ENCODE measurements at regions not wholly inside any gene's neighbourhood (a gene's known extent, or its start where the extent isn't known, plus 50 kb on each side); places are given as distances from the start of the nearest gene placed in this dataset.
"Not testable (repeated sequence)": the region's sequence is repeated elsewhere in the genome, so short reads cannot be mapped to it uniquely, and the experiment has no call there.

DNA sequence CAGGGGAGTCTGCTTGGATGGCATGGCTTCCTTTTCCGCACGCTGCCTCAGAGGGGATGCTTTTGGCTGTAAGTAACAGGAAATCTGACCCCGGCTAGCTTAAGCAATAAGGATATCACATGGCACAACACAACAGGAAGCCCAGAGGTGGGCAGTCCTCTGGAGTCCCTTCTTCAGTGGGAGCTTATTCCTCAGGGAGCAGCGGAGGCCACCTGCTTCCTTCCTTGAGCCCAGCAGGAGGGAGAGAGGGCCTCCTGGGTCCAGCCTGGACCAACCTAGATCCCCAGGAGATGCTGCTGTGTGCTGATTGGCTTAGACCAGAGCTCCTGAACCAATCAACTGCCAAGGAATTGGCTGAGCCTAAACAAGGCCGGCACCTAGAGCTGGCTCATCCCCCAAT is 66.3 kb downstream of the C9orf50 start:
- Histone ChIP-seq H3K79me2 (ENCODE audit: insufficient read depth, low read depth) (no peaks in the 10 kb centered on the region), H3K27me3 (ENCODE audit: insufficient read depth, low read depth) (no peaks in the 10 kb centered on the region), H3K9ac (no peak overlapping the region), H3K4me1 (ENCODE audit: low read depth, poor library complexity, severe bottlenecking) (no peaks in the 10 kb centered on the region), H3K36me3 (ENCODE audit: insufficient read depth) (no peaks in the 10 kb centered on the region), H3K4me2 (no peak overlapping the region), H3K4me3 (IDR thresholded peaks at IDR 0.05; ENCODE audit: insufficient read depth, low read depth, low read length) (no peak overlapping the region), H2AFZ (ENCODE audit: low read depth) (no peak overlapping the region), H3K27ac (no peak overlapping the region), H4K20me1 (ENCODE audit: insufficient read depth) (no peaks in the 10 kb centered on the region)
- TF ChIP-seq, protein P1, sequence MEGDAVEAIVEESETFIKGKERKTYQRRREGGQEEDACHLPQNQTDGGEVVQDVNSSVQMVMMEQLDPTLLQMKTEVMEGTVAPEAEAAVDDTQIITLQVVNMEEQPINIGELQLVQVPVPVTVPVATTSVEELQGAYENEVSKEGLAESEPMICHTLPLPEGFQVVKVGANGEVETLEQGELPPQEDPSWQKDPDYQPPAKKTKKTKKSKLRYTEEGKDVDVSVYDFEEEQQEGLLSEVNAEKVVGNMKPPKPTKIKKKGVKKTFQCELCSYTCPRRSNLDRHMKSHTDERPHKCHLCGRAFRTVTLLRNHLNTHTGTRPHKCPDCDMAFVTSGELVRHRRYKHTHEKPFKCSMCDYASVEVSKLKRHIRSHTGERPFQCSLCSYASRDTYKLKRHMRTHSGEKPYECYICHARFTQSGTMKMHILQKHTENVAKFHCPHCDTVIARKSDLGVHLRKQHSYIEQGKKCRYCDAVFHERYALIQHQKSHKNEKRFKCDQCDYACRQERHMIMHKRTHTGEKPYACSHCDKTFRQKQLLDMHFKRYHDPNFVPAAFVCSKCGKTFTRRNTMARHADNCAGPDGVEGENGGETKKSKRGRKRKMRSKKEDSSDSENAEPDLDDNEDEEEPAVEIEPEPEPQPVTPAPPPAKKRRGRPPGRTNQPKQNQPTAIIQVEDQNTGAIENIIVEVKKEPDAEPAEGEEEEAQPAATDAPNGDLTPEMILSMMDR (conservative IDR thresholded peaks at IDR 0.05; ENCODE audit: low read depth, low read length) = no peak

DNA sequence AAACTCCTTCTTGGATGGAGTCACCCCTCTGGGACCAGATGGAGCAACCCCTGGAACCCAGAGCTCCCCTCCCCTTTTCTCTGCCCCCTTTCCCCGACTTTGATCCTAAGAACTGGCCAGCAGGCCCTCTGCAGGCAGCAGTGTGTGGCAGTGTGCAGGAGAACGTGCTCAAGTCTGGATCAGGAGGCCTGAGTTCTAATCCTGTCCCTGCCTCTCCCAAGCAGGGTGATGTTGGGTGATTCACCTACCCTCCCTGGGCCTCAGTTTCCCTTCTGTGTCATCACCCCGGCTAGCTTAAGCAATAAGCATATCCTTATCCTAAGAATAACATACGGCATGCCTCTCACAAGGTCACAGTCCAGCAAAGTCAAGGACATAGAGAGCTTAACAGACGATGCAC is 67.6 kb downstream of the C9orf50 start:
- no peaks in the 10 kb centered on the region for H3K36me3 ChIP-seq (ENCODE audit: insufficient read depth)
- H2AFZ ChIP-seq (ENCODE audit: low read depth) = no peak overlapping the region
- no peaks in the 10 kb centered on the region for H3K79me2 ChIP-seq (ENCODE audit: insufficient read depth, low read depth)
- H3K4me1 ChIP-seq (ENCODE audit: low read depth, poor library complexity, severe bottlenecking) = no peaks in the 10 kb centered on the region
- no peak overlapping the region for H3K27ac ChIP-seq
- TF ChIP-seq, protein P1 (conservative IDR thresholded peaks at IDR 0.05; ENCODE audit: low read depth, low read length) = no peak
- no peak overlapping the region for H3K9ac ChIP-seq
- H3K4me2 ChIP-seq = no peak overlapping the region
- no peak overlapping the region for H3K4me3 ChIP-seq (IDR thresholded peaks at IDR 0.05; ENCODE audit: insufficient read depth, low read depth, low read length)
- H4K20me1 ChIP-seq (ENCODE audit: insufficient read depth) = no peaks in the 10 kb centered on the region
- no peaks in the 10 kb centered on the region for H3K27me3 ChIP-seq (ENCODE audit: insufficient read depth, low read depth)

DNA sequence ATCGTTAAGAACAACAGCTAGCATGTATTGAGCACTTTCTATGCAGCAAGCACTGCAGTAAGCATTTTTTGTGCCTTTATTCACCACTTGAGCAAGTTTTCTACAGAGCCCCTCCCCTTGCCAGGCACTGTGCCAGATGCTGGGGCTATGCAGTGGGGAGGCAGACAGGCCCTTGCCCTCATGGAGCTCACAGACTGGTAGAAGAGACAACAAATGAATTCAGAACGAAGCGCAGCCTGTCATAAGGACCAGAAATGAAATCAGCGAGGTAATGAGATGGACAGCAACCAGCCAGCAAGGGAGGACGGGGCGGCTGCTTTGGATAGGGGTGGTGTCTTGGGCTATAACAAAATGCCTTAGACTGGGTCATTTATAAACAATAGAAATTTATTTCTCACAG is 68.8 kb downstream of the C9orf50 start:
- Histone ChIP-seq H3K4me3 (IDR thresholded peaks at IDR 0.05; ENCODE audit: insufficient read depth, low read depth, low read length) (no peak overlapping the region), H3K27me3 (ENCODE audit: insufficient read depth, low read depth) (no peaks in the 10 kb centered on the region), H3K9ac (no peak overlapping the region), H3K79me2 (ENCODE audit: insufficient read depth, low read depth) (no peaks in the 10 kb centered on the region), H3K4me2 (no peak overlapping the region), H3K36me3 (ENCODE audit: insufficient read depth) (no peaks in the 10 kb centered on the region), H3K4me1 (ENCODE audit: low read depth, poor library complexity, severe bottlenecking) (no peaks in the 10 kb centered on the region), H4K20me1 (ENCODE audit: insufficient read depth) (no peaks in the 10 kb centered on the region), H2AFZ (ENCODE audit: low read depth) (no peak overlapping the region), H3K27ac (no peak overlapping the region)
- TF ChIP-seq, protein P1 (conservative IDR thresholded peaks at IDR 0.05; ENCODE audit: low read depth, low read length) = no peak

DNA sequence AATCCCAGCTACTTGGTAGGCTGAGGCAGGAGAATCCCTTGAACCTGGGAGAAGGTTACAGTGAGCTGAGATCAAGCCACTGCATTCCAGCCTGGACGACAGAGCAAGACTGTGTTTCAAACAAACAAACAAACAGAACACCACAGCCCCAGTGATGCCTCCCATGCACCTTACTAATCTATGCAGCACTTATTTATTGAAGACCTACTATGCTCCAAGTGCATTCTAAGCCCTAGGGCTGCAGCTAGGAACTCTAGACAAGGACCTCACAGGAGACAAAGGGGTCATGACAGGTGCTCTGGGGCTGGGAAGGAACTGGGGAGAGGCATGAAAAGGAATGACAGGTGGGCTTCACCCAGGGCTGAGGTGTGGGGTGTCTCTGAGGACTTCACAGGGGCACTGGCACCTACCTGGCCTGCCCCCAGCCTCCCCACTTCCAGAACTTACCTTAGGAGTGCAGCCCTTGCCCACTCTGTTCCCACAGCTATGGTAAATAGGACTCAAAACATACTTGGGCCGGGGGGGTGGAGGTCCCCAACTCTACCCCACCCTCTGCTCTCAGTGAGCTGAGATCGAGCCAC is 69.4 kb downstream of the C9orf50 start:
- H2AFZ ChIP-seq (ENCODE audit: low read depth) = no peak overlapping the region
- TF ChIP-seq, protein P1 (conservative IDR thresholded peaks at IDR 0.05; ENCODE audit: low read depth, low read length) = no peak
- H3K4me3 ChIP-seq (IDR thresholded peaks at IDR 0.05; ENCODE audit: insufficient read depth, low read depth, low read length) = no peak overlapping the region
- H4K20me1 ChIP-seq (ENCODE audit: insufficient read depth) = no peaks in the 10 kb centered on the region
- no peaks in the 10 kb centered on the region for H3K36me3 ChIP-seq (ENCODE audit: insufficient read depth)
- no peak overlapping the region for H3K4me2 ChIP-seq
- H3K9ac ChIP-seq = no peak overlapping the region
- no peaks in the 10 kb centered on the region for H3K4me1 ChIP-seq (ENCODE audit: low read depth, poor library complexity, severe bottlenecking)
- H3K27ac ChIP-seq = no peak overlapping the region
- H3K27me3 ChIP-seq (ENCODE audit: insufficient read depth, low read depth) = no peaks in the 10 kb centered on the region; the same call in 1 of the 2 replicates
- H3K79me2 ChIP-seq (ENCODE audit: insufficient read depth, low read depth) = no peaks in the 10 kb centered on the region

DNA sequence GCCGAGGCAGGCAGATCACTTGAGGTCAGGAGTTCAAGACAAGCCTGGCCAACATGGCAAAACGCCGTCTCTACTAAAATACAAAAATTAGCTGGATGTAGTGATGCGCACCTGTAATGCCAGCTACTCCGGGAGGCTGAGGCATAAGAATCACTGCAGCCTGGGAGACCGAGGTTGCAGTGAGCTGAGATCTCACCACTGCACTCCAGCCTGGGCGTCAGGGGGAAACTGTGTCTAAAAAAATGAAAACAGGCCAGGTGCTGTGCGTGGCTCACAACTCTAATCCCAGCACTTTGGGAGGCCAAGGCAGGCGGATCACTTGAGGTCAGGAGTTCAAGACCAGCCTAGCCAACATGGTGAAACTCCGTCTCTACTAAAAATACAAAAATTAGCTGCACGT is 69.9 kb downstream of the C9orf50 start:
- not testable (repeated sequence) for H3K36me3 ChIP-seq (ENCODE audit: insufficient read depth); H3K79me2 ChIP-seq (ENCODE audit: insufficient read depth, low read depth); H3K27me3 ChIP-seq (ENCODE audit: insufficient read depth, low read depth); H3K4me3 ChIP-seq (IDR thresholded peaks at IDR 0.05; ENCODE audit: insufficient read depth, low read depth, low read length); H3K4me2 ChIP-seq; H3K4me1 ChIP-seq (ENCODE audit: low read depth, poor library complexity, severe bottlenecking); H3K9ac ChIP-seq; H2AFZ ChIP-seq (ENCODE audit: low read depth); H3K27ac ChIP-seq; H4K20me1 ChIP-seq (ENCODE audit: insufficient read depth)
